ENCODE measurements at regions not wholly inside any gene's neighbourhood (a gene's known extent, or its start where the extent isn't known, plus 50 kb on each side); places are given as distances from the start of the nearest gene placed in this dataset.
"Not testable (repeated sequence)": the region's sequence is repeated elsewhere in the genome, so short reads cannot be mapped to it uniquely, and the experiment has no call there.

DNA sequence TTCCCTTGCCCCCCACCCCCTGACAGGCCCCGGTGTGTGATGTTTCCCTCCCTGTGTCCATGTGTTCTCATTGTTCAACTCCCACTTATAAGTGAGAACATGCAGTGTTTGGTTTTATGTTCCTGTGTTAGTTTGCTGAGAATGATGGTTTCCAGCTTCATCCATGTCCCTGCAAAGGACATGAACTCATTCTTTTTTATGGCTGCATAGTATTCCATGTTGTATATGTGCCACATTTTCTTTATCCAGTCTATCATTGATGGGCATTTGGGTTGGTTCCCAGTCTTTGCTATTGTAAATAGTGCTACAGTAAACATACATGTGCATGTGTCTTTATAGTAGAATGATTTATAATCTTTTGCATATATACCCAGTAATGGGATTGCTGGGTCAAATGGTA, 287.4 kb downstream of the UTRN start:
- not testable (repeated sequence) for TF ChIP-seq POLR2A (IDR thresholded peaks at IDR 0.05; ENCODE audit: low read length); GATA1 (IDR thresholded peaks at IDR 0.05; ENCODE audit: low read depth, low read length)
